OCI-LY1 (cell line): ENCODE measurements at regions not wholly inside any gene's neighbourhood (a gene's known extent, or its start where the extent isn't known, plus 50 kb on each side); places are given as distances from the start of the nearest gene placed in this dataset.

Experiments
- H2AFZ ChIP-seq: fragments of 200-600 bp; sonication (generic), shearing (Covaris generic); 2 replicates; pipeline ENCODE4 v1.6.0; 2014; ENCODE audit warnings: antibody characterized with exemption, mild to moderate bottlenecking, low read length
- H3F3A ChIP-seq: fragments of 200-600 bp; sonication (generic), shearing (Covaris generic); 2 replicates; pipeline ENCODE4 v1.6.0; 2014; ENCODE audit warnings: mild to moderate bottlenecking, antibody characterized with exemption, low read length, moderate library complexity; ENCODE audit not compliant: insufficient read depth
- H3K27ac ChIP-seq: fragments of 200-600 bp; sonication (generic); 2 replicates; pipeline ENCODE4 v1.5.1; 2014; ENCODE audit warnings: low read length, mixed run types, mild to moderate bottlenecking, low read depth; ENCODE audit not compliant: poor library complexity, severe bottlenecking
- H3K27me3 ChIP-seq: fragments of 200-600 bp; sonication (generic); 2 replicates; pipeline ENCODE4 v1.6.0; 2014; ENCODE audit warnings: antibody characterized with exemption, mild to moderate bottlenecking, low read length, moderate library complexity; ENCODE audit not compliant: insufficient read depth
- H3K36me3 ChIP-seq: fragments of 200-600 bp; sonication (generic); 2 replicates; pipeline ENCODE4 v1.6.1; 2014; ENCODE audit warnings: mild to moderate bottlenecking, antibody characterized with exemption, low read length, moderate library complexity, mixed read lengths; ENCODE audit not compliant: insufficient read depth
- H3K4me1 ChIP-seq: fragments of 200-600 bp; sonication (generic); 2 replicates; pipeline ENCODE4 v1.5.1; 2014; ENCODE audit warnings: mild to moderate bottlenecking, low read length, moderate library complexity; ENCODE audit not compliant: insufficient read depth, severe bottlenecking
- H3K4me2 ChIP-seq: fragments of 200-600 bp; sonication (generic), shearing (Covaris generic); 2 replicates; pipeline ENCODE4 v1.6.1; 2014; ENCODE audit warnings: low read length
- H3K4me3 ChIP-seq: fragments of 200-600 bp; sonication (generic); 2 replicates; pipeline ENCODE4 v1.5.1; 2014; ENCODE audit warnings: low read length, low read depth, mild to moderate bottlenecking, mixed read lengths; ENCODE audit not compliant: poor library complexity, severe bottlenecking
- H3K79me2 ChIP-seq: fragments of 200-600 bp; shearing (Covaris generic); 2 replicates; pipeline ENCODE4 v1.6.1; 2016; ENCODE audit warnings: mixed run types, low read length, mixed read lengths; ENCODE audit not compliant: insufficient read depth
- H3K9ac ChIP-seq: fragments of 200-600 bp; sonication (generic), shearing (Covaris generic); 2 replicates; pipeline ENCODE4 v1.6.1; 2014; ENCODE audit warnings: mild to moderate bottlenecking, low read length, mixed read lengths
- H3K9me2 ChIP-seq: fragments of 200-600 bp; sonication (generic), shearing (Covaris generic); 2 replicates; pipeline ENCODE4 v1.6.1; 2014; ENCODE audit warnings: low read depth, mild to moderate bottlenecking, low read length, mixed read lengths
- H3K9me3 ChIP-seq: fragments of 200-600 bp; shearing (Covaris generic); 2 replicates; pipeline ENCODE4 v1.6.1; 2014; ENCODE audit warnings: low read length, mixed read lengths
- H4K20me1 ChIP-seq: fragments of 200-600 bp; sonication (generic), shearing (Covaris generic); 2 replicates; pipeline ENCODE4 v1.6.0; 2016; ENCODE audit warnings: mild to moderate bottlenecking, low read length; ENCODE audit not compliant: insufficient read depth
- CTCF ChIP-seq: fragments of 200-600 bp; sonication (generic), shearing (Covaris generic); IDR thresholded peaks from 2 replicates; pipeline ENCODE4 v1.5.1; 2017; ENCODE audit warnings: mild to moderate bottlenecking, antibody characterized with exemption, low read length, moderate library complexity, mixed read lengths
- EZH2 ChIP-seq: fragments of 200-600 bp; sonication (generic), shearing (Covaris generic); IDR thresholded peaks from 2 replicates; pipeline ENCODE4 v1.8.0; 2017; ENCODE audit warnings: borderline replicate concordance, mixed run types, mild to moderate bottlenecking, antibody characterized with exemption, low read length, moderate library complexity, mixed read lengths

- Histone ChIP-seq H3K79me2 (no peaks in the 10 kb centered on the region), H3K4me2 (no peak overlapping the region), H3K27me3 (no peaks in the 10 kb centered on the region; the same call in 1 of the 2 replicates), H3K9me2 (no peaks in the 10 kb centered on the region), H3K4me1 (no peaks in the 10 kb centered on the region), H3K36me3 (no peaks in the 10 kb centered on the region), H3K27ac (no peak overlapping the region), H3K9ac (no peak overlapping the region), H3F3A (no peaks in the 10 kb centered on the region), H3K9me3 (no peaks in the 10 kb centered on the region), H3K4me3 (no peak overlapping the region), H4K20me1 (no peaks in the 10 kb centered on the region), H2AFZ (no peak overlapping the region)
- TF ChIP-seq EZH2 = no peak
Measured at GRCh38 chr10:123562387-123562786, 103.8 kb upstream of the GPR26 start.

DNA sequence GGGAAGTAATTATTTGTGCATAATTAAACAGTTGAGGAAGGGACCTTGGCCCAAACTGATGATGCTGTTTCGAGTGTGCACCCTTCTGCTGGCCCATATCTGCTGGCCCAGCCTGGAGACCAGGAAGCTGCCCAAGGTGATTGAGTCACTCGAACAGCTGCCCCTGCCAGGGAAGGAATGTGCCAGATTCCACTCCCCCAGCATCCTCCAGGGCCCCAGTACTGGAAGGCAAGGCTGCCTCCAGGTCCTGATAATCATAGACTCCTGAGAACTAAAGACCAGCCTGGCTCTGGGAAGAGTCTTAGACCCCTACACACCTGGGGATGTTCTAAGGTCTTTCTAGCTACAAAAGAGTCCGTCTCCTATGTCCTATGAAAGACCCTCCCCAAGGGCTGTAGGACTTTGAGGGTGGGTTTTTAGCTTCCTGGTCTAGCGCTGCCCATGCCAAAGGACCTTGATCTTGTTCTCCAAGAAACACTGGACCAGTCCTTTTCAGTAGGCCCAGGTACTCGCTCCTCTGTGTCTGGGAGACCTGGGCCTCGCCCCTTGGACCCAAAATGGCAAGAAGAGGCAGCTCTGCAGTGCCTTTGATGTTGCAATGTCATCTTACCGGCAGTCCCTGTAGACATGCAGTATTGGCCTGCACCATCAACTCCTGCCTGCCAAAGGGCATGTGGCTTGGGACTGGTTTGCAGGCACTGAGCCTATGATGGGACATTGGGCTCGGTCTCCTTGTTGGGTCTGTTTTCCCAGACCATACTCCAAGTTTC is 103.2 kb upstream of the GPR26 start:
- no peak overlapping the region for H3K4me3 ChIP-seq
- no peaks in the 10 kb centered on the region for H4K20me1 ChIP-seq
- no peak overlapping the region for H2AFZ ChIP-seq
- H3K9me2 ChIP-seq = no peaks in the 10 kb centered on the region
- H3K4me1 ChIP-seq = no peaks in the 10 kb centered on the region
- TF ChIP-seq CTCF (no peak), EZH2 (no peak)
- H3F3A ChIP-seq = no peaks in the 10 kb centered on the region
- no peak overlapping the region for H3K9ac ChIP-seq
- no peak overlapping the region for H3K27ac ChIP-seq
- H3K27me3 ChIP-seq = no peaks in the 10 kb centered on the region; the same call in 1 of the 2 replicates
- no peak overlapping the region for H3K4me2 ChIP-seq
- H3K36me3 ChIP-seq = no peaks in the 10 kb centered on the region
- no peaks in the 10 kb centered on the region for H3K79me2 ChIP-seq
- H3K9me3 ChIP-seq = no peaks in the 10 kb centered on the region

DNA sequence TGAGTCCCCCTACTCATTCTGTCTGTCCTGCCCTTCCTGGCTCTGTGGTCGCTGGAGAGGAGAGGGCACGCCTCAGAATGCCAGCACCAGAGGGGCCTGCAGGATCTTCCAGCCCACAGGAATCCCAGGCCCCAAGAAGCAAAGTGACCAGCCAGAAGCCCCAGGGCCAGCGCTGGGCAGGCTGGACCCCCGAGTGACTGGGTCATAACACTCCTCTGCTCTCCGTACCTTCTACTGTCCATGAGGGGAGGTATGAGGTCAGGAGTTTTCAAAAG is 102.6 kb upstream of the GPR26 start:
- no peak overlapping the region for H3K9ac ChIP-seq
- no peak overlapping the region for H3K4me2 ChIP-seq
- TF ChIP-seq EZH2 = no peak
- no peak for TF ChIP-seq CTCF
- no peaks in the 10 kb centered on the region for H3K36me3 ChIP-seq
- H3K4me3 ChIP-seq = no peak overlapping the region
- H3K27ac ChIP-seq = no peak overlapping the region
- no peak overlapping the region for H2AFZ ChIP-seq
- no peaks in the 10 kb centered on the region for H3F3A ChIP-seq
- H4K20me1 ChIP-seq = no peaks in the 10 kb centered on the region
- H3K4me1 ChIP-seq = no peaks in the 10 kb centered on the region
- no peaks in the 10 kb centered on the region for H3K9me3 ChIP-seq
- H3K27me3 ChIP-seq = no peaks in the 10 kb centered on the region; the same call in 1 of the 2 replicates
- H3K79me2 ChIP-seq = no peaks in the 10 kb centered on the region
- no peaks in the 10 kb centered on the region for H3K9me2 ChIP-seq

DNA sequence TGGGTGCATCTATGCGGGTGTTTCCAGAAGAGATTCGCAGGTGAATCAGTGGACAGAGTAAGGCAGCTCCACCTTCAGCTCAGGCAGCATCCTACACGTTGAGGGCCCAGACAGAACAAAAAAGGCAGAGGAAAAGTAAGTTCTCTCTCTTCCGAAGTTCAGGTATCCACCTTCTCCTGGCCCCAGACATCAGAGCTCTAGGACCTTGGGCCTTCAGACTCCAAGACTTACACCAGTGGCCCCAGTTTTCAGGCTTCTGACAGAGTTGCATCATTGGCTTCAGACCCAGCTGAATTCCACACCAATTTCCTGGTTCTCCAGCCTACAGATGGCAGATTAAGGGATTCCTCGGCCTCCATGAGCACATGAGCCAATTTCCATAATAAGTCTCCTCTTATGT is 102.2 kb upstream of the GPR26 start:
- Histone ChIP-seq H3K36me3 (no peaks in the 10 kb centered on the region), H3K4me2 (no peak overlapping the region)

More for the DNA sequence above, 102.2 kb upstream of the GPR26 start:
- H3K4me3 ChIP-seq = no peak overlapping the region
- H3K79me2 ChIP-seq = no peaks in the 10 kb centered on the region
- no peak overlapping the region for H2AFZ ChIP-seq
- no peaks in the 10 kb centered on the region for H4K20me1 ChIP-seq
- H3K9me2 ChIP-seq = no peaks in the 10 kb centered on the region
- TF ChIP-seq EZH2 (no peak), CTCF (no peak)
- no peaks in the 10 kb centered on the region for H3K4me1 ChIP-seq
- no peak overlapping the region for H3K27ac ChIP-seq
- no peaks in the 10 kb centered on the region for H3K9me3 ChIP-seq
- H3K27me3 ChIP-seq = no peaks in the 10 kb centered on the region; the same call in 1 of the 2 replicates
- no peaks in the 10 kb centered on the region for H3F3A ChIP-seq
- H3K9ac ChIP-seq = no peak overlapping the region
